OCI-LY3 (cell line): ENCODE measurements at regions not wholly inside any gene's neighbourhood (a gene's known extent, or its start where the extent isn't known, plus 50 kb on each side); places are given as distances from the start of the nearest gene placed in this dataset.

Source experiments
- H2AFZ ChIP-seq: fragments of 200-600, 300-600 bp; shearing (Covaris generic); 2 replicates; pipeline ENCODE4 v1.6.0; 2014; ENCODE audit warnings: antibody characterized with exemption, low read depth, low read length
- H3K27ac ChIP-seq: fragments of 200-600, 300-600 bp; sonication (generic); 2 replicates; pipeline ENCODE4 v1.5.1; 2014; ENCODE audit warnings: mild to moderate bottlenecking, low read length, moderate library complexity, mixed read lengths
- H3K27me3 ChIP-seq: fragments of 200-600, 300-600 bp; sonication (generic); 2 replicates; pipeline ENCODE4 v1.6.1; 2014; ENCODE audit warnings: low read depth, low read length, mixed read lengths
- H3K36me3 ChIP-seq: fragments of 200-600, 300-600 bp; sonication (generic); replicated peaks from 2 replicates; pipeline ENCODE3; 2014; ENCODE audit warnings: low read depth, low read length, mixed read lengths
- H3K4me1 ChIP-seq: fragments of 300-600, 200-600 bp; sonication (generic); 2 replicates; pipeline ENCODE4 v1.6.1; 2014; ENCODE audit warnings: low read length, mixed read lengths
- H3K4me2 ChIP-seq: fragments of 200-600, 300-600 bp; sonication (generic); 2 replicates; pipeline ENCODE4 v1.6.1; 2014; ENCODE audit warnings: low read length, mixed read lengths
- H3K4me3 ChIP-seq: fragments of 300-600, 200-600 bp; sonication (generic); 2 replicates; pipeline ENCODE4 v1.5.1; 2014; ENCODE audit warnings: antibody characterized with exemption, mild to moderate bottlenecking, low read length, moderate library complexity
- H3K79me2 ChIP-seq: fragments of 300-600, 200-600 bp; shearing (Covaris generic); 2 replicates; pipeline ENCODE4 v1.6.1; 2014; ENCODE audit warnings: mild to moderate bottlenecking, low read length, mixed read lengths
- H3K9ac ChIP-seq: fragments of 300-600, 200-600 bp; shearing (Covaris generic); 2 replicates; pipeline ENCODE4 v1.6.0; 2014; ENCODE audit warnings: mild to moderate bottlenecking, low read length, moderate library complexity
- H3K9me3 ChIP-seq: fragments of 200-600, 300-600 bp; shearing (Covaris generic); 2 replicates; pipeline ENCODE4 v1.6.1; 2014; ENCODE audit warnings: low read length, mixed read lengths; ENCODE audit not compliant: insufficient read depth
- H4K20me1 ChIP-seq: fragments of 200-600, 300-600 bp; sonication (generic); 2 replicates; pipeline ENCODE4 v1.6.1; 2016; ENCODE audit warnings: low read length, mixed read lengths; ENCODE audit not compliant: insufficient read depth
- EZH2phosphoT487 ChIP-seq: fragments of 200-600 bp; shearing (Covaris generic); IDR thresholded peaks from 2 replicates; pipeline ENCODE4 v1.6.1; 2018; ENCODE audit warnings: antibody characterized with exemption, mixed run types, low read depth
- TF ChIP-seq, protein P1 (sequence below): fragments of 200-600, 300-600 bp; sonication (generic); IDR thresholded peaks from 2 replicates; pipeline ENCODE4 v1.5.1; 2014; ENCODE audit warnings: antibody characterized with exemption, low read length, low read depth

DNA sequence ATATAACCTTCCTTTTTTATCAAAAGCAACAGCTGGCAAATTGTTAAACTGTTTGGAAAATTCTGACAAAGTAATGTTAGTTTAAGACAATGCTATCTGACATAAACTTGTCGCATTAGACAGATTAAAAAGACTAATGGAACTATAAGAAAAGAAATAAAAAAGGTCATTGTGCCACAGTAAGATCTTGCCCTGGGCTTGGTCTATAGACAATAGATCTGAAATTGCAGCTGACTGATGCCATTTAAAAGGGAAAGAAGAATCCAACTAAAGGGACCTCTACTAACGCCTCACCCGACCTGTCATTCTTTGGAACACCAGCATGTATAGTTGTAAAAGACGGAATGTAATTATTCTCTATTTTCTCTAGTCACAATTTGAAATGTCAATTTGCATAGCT is 644.4 kb upstream of the GRAMD2B start:
- no peak for TF ChIP-seq EZH2phosphoT487
- TF ChIP-seq, protein P1, sequence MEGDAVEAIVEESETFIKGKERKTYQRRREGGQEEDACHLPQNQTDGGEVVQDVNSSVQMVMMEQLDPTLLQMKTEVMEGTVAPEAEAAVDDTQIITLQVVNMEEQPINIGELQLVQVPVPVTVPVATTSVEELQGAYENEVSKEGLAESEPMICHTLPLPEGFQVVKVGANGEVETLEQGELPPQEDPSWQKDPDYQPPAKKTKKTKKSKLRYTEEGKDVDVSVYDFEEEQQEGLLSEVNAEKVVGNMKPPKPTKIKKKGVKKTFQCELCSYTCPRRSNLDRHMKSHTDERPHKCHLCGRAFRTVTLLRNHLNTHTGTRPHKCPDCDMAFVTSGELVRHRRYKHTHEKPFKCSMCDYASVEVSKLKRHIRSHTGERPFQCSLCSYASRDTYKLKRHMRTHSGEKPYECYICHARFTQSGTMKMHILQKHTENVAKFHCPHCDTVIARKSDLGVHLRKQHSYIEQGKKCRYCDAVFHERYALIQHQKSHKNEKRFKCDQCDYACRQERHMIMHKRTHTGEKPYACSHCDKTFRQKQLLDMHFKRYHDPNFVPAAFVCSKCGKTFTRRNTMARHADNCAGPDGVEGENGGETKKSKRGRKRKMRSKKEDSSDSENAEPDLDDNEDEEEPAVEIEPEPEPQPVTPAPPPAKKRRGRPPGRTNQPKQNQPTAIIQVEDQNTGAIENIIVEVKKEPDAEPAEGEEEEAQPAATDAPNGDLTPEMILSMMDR, result no peak
- no peaks in the 10 kb centered on the region for H3K27me3 ChIP-seq
- H3K79me2 ChIP-seq, result no peaks in the 10 kb centered on the region
- H2AFZ ChIP-seq, result no peak overlapping the region
- no peak overlapping the region for H3K9ac ChIP-seq
- no peak overlapping the region for H3K27ac ChIP-seq
- H3K9me3 ChIP-seq, result no peaks in the 10 kb centered on the region
- H3K36me3 ChIP-seq, result no peaks in the 10 kb centered on the region
- no peaks in the 10 kb centered on the region for H4K20me1 ChIP-seq
- H3K4me3 ChIP-seq, result no peak overlapping the region
- no peak overlapping the region for H3K4me2 ChIP-seq
- H3K4me1 ChIP-seq, result no peaks in the 10 kb centered on the region

DNA sequence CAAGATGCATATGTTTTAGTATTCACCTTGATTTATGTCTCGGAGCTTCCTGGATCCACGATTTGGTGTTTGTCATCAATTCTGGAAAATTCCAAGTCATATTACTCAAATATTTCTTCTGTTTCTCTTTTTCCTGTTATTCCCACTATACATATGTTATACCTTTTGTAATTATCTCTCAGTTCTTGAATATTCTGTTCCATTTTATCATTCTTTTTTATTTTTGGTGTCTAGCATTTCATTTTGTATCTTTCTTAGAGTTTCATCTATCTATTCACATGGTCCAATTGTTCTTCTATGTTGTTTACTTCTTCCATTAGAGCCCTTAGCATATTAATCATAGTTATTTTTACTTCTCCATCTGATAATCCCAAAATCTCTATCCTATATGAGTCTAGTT is 637.8 kb upstream of the GRAMD2B start:
- Histone ChIP-seq H3K9ac (no peak overlapping the region), H4K20me1 (no peaks in the 10 kb centered on the region)

DNA sequence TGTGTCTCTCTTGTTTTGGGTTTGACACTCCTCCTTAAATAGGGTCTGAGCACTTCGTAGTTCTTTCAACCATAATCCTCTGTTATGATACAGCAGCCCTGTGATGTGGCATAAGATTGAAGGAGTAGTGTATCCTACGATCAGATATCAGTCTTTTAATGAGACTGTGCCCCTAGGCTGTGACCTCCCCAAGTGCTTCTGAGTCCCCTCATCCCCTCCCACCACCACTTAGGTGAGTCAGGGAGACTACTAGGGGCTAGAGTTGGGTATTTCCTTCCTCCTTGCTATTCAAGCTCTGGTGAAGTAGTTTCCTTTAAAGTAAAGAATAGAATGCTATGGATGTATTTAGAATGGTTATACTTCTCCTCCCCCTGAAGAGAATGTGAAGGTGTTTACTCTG is 637.2 kb upstream of the GRAMD2B start:
- TF ChIP-seq, protein P1, result no peak
- TF ChIP-seq EZH2phosphoT487, result no peak
- Histone ChIP-seq H3K9ac (no peak overlapping the region), H3K79me2 (no peaks in the 10 kb centered on the region), H3K4me2 (no peak overlapping the region), H3K4me3 (no peak overlapping the region), H3K36me3 (no peaks in the 10 kb centered on the region), H3K27me3 (no peaks in the 10 kb centered on the region), H3K9me3 (no peaks in the 10 kb centered on the region), H2AFZ (no peak overlapping the region), H4K20me1 (no peaks in the 10 kb centered on the region), H3K27ac (no peak overlapping the region), H3K4me1 (no peaks in the 10 kb centered on the region)

More for the DNA sequence above, 637.8 kb upstream of the GRAMD2B start:
- Histone ChIP-seq H3K9me3 (no peaks in the 10 kb centered on the region), H3K4me1 (no peaks in the 10 kb centered on the region), H3K79me2 (no peaks in the 10 kb centered on the region), H3K4me3 (no peak overlapping the region), H3K27ac (no peak overlapping the region), H3K27me3 (no peaks in the 10 kb centered on the region), H2AFZ (no peak overlapping the region), H3K36me3 (no peaks in the 10 kb centered on the region), H3K4me2 (no peak overlapping the region)
- TF ChIP-seq EZH2phosphoT487, result no peak
- TF ChIP-seq, protein P1, result no peak

- H3K4me1 ChIP-seq, result no peaks in the 10 kb centered on the region
- H3K4me2 ChIP-seq, result no peak overlapping the region
- no peak for TF ChIP-seq EZH2phosphoT487
- TF ChIP-seq, protein P1, result no peak
- no peak overlapping the region for H3K4me3 ChIP-seq
- H3K27me3 ChIP-seq, result no peaks in the 10 kb centered on the region
- H3K9me3 ChIP-seq, result no peaks in the 10 kb centered on the region
- no peak overlapping the region for H3K9ac ChIP-seq
- no peak overlapping the region for H2AFZ ChIP-seq
- H4K20me1 ChIP-seq, result no peaks in the 10 kb centered on the region
- no peak overlapping the region for H3K27ac ChIP-seq
- H3K36me3 ChIP-seq, result no peaks in the 10 kb centered on the region
- no peaks in the 10 kb centered on the region for H3K79me2 ChIP-seq
These were observed 629.7 kb upstream of the GRAMD2B start for GRCh38 chr5:125793470-125793869.
